Common myeloid progenitor, CD34-positive (primary cell): ENCODE measurements at regions not wholly inside any gene's neighbourhood (a gene's known extent, or its start where the extent isn't known, plus 50 kb on each side); places are given as distances from the start of the nearest gene placed in this dataset.

ENCODE experiments used
- CTCF ChIA-PET: fragments of 350-600 bp; sonication (Branson Sonifier 250); formaldehyde crosslinking; loops from one replicate; lab custom pipeline; 2021; ENCODE audit warnings: antibody characterized with exemption; lab: Charles Lee
- POLR2A ChIA-PET: fragments of 350-600 bp; sonication (Branson Sonifier 250); formaldehyde crosslinking; loops from one replicate; lab custom pipeline; 2021; ENCODE audit warnings: antibody characterized with exemption; lab: Charles Lee
- DNase-seq, 3 donors: peaks; one replicate each; pipeline versions ENCODE4 v3.0.0 to v3.0.0-alpha.2; 2013
- H3K27ac ChIP-seq, 2 experiments: 1 replicate in 1 of 2; 2 replicates in 1 of 2; pipeline ENCODE4 v1.7.0; 2013; ENCODE audit warnings: inconsistent platforms in 2 of 2, low read length in 2 of 2, mild to moderate bottlenecking in 2 of 2, low read depth in 1 of 2, moderate library complexity in 1 of 2; ENCODE audit not compliant: severe bottlenecking in 2 of 2, insufficient read depth in 1 of 2, poor library complexity in 1 of 2
- H3K27me3 ChIP-seq, 5 experiments: replicated peaks in 2 of 5; 1 replicate in 3 of 5; 2 replicates in 2 of 5; pipeline versions ENCODE4 v1.6.1 to v1.7.0; 2013; ENCODE audit warnings: low read length in 4 of 5, mild to moderate bottlenecking in 2 of 5, moderate library complexity in 2 of 5, inconsistent platforms in 1 of 5; ENCODE audit not compliant: insufficient read depth in 5 of 5, control insufficient read depth in 4 of 5
- H3K36me3 ChIP-seq, 4 experiments: 1 replicate in 2 of 4; 2 replicates in 2 of 4; pipeline versions ENCODE4 v1.6.1 to v1.7.0; 2013; ENCODE audit warnings: low read length in 3 of 4, control low read depth in 1 of 4, mild to moderate bottlenecking in 1 of 4; ENCODE audit not compliant: control insufficient read depth in 4 of 4, insufficient read depth in 4 of 4
- H3K4me1 ChIP-seq, 4 experiments: 1 replicate in 3 of 4; 2 replicates in 1 of 4; pipeline versions ENCODE4 v1.6.1 to v1.7.1; 2013; ENCODE audit warnings: low read length in 3 of 4, mild to moderate bottlenecking in 3 of 4, control low read depth in 1 of 4, inconsistent platforms in 1 of 4, moderate library complexity in 1 of 4; ENCODE audit not compliant: control insufficient read depth in 4 of 4, insufficient read depth in 4 of 4; ENCODE audit errors: control extremely low read depth in 1 of 4
- H3K4me3 ChIP-seq, 7 experiments: 1 replicate in 4 of 7; 2 replicates in 3 of 7; pipeline versions ENCODE4 v1.5.1 to v1.7.0; 2013; ENCODE audit warnings: mild to moderate bottlenecking in 7 of 7, low read length in 6 of 7, moderate library complexity in 6 of 7, inconsistent platforms in 2 of 7, low read depth in 2 of 7, control low read depth in 1 of 7; ENCODE audit not compliant: insufficient read depth in 4 of 7, control insufficient read depth in 1 of 7; ENCODE audit errors: extremely low read depth in 1 of 7
- H3K9me3 ChIP-seq, 5 experiments: 1 replicate in 4 of 5; 2 replicates in 1 of 5; pipeline versions ENCODE4 v1.6.1 to v1.7.1; 2013; ENCODE audit warnings: low read length in 4 of 5, mild to moderate bottlenecking in 2 of 5, inconsistent platforms in 1 of 5, low read depth in 1 of 5, moderate library complexity in 1 of 5; ENCODE audit not compliant: control insufficient read depth in 4 of 5, insufficient read depth in 2 of 5; ENCODE audit errors: control extremely low read depth in 1 of 5
- WGBS: methylation state at CpG from one replicate; pipeline ENCODE4 v1.1.5; 2013; ENCODE audit not compliant: insufficient coverage; 5-methylcytosine and 5-hydroxymethylcytosine counted together

GRCh38 chr2:77831471-77831870 is 309.3 kb upstream of the LRRTM4 start:
- Histone ChIP-seq H3K4me1 (no peaks in the 10 kb centered on the region), H3K27me3 (no peaks in the 10 kb centered on the region), H3K36me3 (no peaks in the 10 kb centered on the region), H3K4me3 (no peak overlapping the region), H3K27ac (no peak overlapping the region), H3K9me3 (peaks cover 0 to 14% (median 3%) of the 10 kb centered on the region in 5 experiments)
- POLR2A ChIA-PET, result no interaction called here
- CTCF ChIA-PET, result interaction anchor here (1.1 kb wide), 1 partner anchor 10 kb away, joined by 3 read pairs; no protein-coding TSS in a partner anchor
- 78% methylated on average over 1 of the region's 1 CpG for WGBS
- DNase-seq, result no peak

- Histone ChIP-seq H3K4me1 (no peaks in the 10 kb centered on the region), H3K9me3 (peaks cover 0 to 14% (median 3%) of the 10 kb centered on the region in 5 experiments), H3K27ac (no peak overlapping the region), H3K27me3 (no peaks in the 10 kb centered on the region), H3K4me3 (no peak overlapping the region), H3K36me3 (no peaks in the 10 kb centered on the region)
- no peak for DNase-seq
- 83% methylated on average over 1 of the region's 1 CpG for WGBS
- CTCF ChIA-PET, result interaction anchor here (1.1 kb wide), 1 partner anchor 9 kb away, joined by 3 read pairs; no protein-coding TSS in a partner anchor
- POLR2A ChIA-PET, result no interaction called here
Measured at GRCh38 chr2:77831898-77832297, 309.7 kb upstream of the LRRTM4 start.

- WGBS, result 93% methylated on average over 2 of the region's 3 CpGs
- DNase-seq, result no peak
- Histone ChIP-seq H3K36me3 (no peaks in the 10 kb centered on the region), H3K27ac (no peak overlapping the region), H3K4me1 (no peaks in the 10 kb centered on the region), H3K27me3 (no peaks in the 10 kb centered on the region), H3K4me3 (no peak overlapping the region), H3K9me3 (peaks cover 0 to 14% (median 3%) of the 10 kb centered on the region in 5 experiments)
- CTCF ChIA-PET, result no interaction called here
- POLR2A ChIA-PET, result no interaction called here
Measured at GRCh38 chr2:77834360-77835002, 312.3 kb upstream of the LRRTM4 start.

GRCh38 chr2:77838441-77838840 is 316.3 kb upstream of the LRRTM4 start:
- Histone ChIP-seq H3K4me1 (no peaks in the 10 kb centered on the region), H3K36me3 (no peaks in the 10 kb centered on the region), H3K9me3 (peaks cover 0 to 13% (median 2%) of the 10 kb centered on the region in 5 experiments), H3K27me3 (no peaks in the 10 kb centered on the region), H3K4me3 (no peak overlapping the region), H3K27ac (no peak overlapping the region)
- ChIA-PET CTCF (no interaction called here), POLR2A (no interaction called here)
- no peak for DNase-seq

DNA sequence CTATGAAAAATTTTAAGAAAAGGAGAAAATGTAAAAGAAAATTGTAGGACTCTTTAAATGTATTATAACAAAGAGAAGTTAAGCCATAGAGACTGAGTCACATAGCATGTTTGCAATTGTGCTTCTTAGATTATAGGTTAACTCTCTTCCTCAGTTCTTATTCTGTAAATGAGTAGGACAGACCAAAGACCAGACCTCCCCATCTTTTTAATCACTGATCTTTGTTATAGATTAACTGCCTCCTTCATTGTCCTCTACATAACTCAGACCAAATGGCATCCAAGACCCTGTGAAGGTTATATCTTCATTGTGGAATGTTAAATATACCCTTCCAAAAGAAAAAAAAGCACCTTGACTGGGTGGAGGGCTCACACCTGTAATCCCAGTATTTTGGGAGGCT is 316.9 kb upstream of the LRRTM4 start:
- Histone ChIP-seq H3K27ac (no peak overlapping the region), H3K27me3 (no peaks in the 10 kb centered on the region), H3K4me3 (no peak overlapping the region), H3K36me3 (no peaks in the 10 kb centered on the region), H3K9me3 (peaks cover 0 to 9% (median 2%) of the 10 kb centered on the region in 5 experiments), H3K4me1 (no peaks in the 10 kb centered on the region)
- ChIA-PET POLR2A (no interaction called here), CTCF (no interaction called here)
- DNase-seq, result no peak

DNA sequence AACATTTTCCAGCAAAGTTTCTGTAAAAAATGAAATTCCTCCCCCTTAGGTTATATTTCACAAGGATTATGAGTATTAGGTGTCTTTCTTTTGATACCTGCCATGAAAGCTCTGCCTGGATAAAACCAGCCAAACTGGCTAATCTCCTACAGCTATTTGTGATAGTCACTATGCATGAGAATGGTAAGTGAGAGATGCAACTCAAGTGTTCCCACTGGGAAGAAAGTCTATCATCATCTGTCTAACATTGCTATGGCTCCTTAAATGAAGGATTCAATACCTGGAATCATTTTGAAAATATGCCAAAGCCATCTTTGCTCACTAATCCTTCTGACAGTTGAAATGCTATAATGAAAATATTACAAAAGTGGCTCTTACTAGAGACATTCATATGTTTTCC is 339.9 kb upstream of the LRRTM4 start:
- Histone ChIP-seq H3K36me3 (no peaks in the 10 kb centered on the region), H3K4me3 (no peak overlapping the region), H3K27ac (no peak overlapping the region), H3K27me3 (no peaks in the 10 kb centered on the region), H3K4me1 (no peaks in the 10 kb centered on the region), H3K9me3 (peaks cover 0 to 1% (median 0%) of the 10 kb centered on the region in 5 experiments)
- ChIA-PET POLR2A (no interaction called here), CTCF (no interaction called here)
- no peak for DNase-seq

- CTCF ChIA-PET, result no interaction called here
- WGBS, result no CpG with 5 or more reads among the region's 4 CpGs
- no peaks in the 10 kb centered on the region for H3K9me3 ChIP-seq
- H3K36me3 ChIP-seq, result no peaks in the 10 kb centered on the region
- H3K4me3 ChIP-seq, result no peak overlapping the region
- H3K4me1 ChIP-seq, result no peaks in the 10 kb centered on the region
- no peaks in the 10 kb centered on the region for H3K27me3 ChIP-seq
- no peak overlapping the region for H3K27ac ChIP-seq
- DNase-seq, result no peak
- POLR2A ChIA-PET, result no interaction called here
Measured at GRCh38 chr2:77864426-77864825, 342.2 kb upstream of the LRRTM4 start.
